Fibroblast of lung (primary cell): ENCODE measurements at regions not wholly inside any gene's neighbourhood (a gene's known extent, or its start where the extent isn't known, plus 50 kb on each side); places are given as distances from the start of the nearest gene placed in this dataset.

Experiments used
- CTCF ChIP-seq, 2 donors: IDR thresholded peaks in 1 of 2; conservative IDR thresholded peaks in 1 of 2; 1 replicate in 1 of 2; 2 replicates in 1 of 2; pipeline ENCODE4 v1.5.1; 2011 to 2012; ENCODE audit warnings: low read length in 2 of 2, control low read depth in 1 of 2, inconsistent platforms in 1 of 2, low read depth in 1 of 2, mild to moderate bottlenecking in 1 of 2
- EZH2 ChIP-seq: IDR thresholded peaks from 2 replicates; pipeline ENCODE4 v1.5.1; 2012; ENCODE audit warnings: low read length, control low read depth, mild to moderate bottlenecking; ENCODE audit errors: missing control alignments

DNA sequence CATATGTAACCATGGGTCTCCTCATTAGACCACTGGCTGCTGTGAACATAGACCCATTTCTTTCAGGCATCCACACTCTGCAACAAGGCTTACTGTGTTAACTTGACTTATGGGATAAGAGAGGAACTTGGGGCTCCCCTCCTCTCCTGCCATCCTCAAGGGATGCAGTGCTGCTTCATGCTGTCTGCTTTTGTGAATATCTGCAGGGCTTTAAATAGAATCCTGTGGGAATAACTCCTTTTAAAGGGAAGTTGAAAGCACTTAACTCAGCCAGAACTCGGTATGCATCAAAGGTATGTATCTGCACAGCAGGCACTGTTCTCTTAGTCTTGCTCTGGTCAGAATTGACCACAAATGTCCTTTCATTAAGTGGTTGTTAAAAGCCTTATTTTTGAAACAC is 222.5 kb upstream of the KIRREL3 start:
- TF ChIP-seq CTCF (conservative IDR thresholded peaks at IDR 0.05 in 1 of 2, IDR thresholded peaks at IDR 0.05 in 1 of 2; ENCODE audit: low read depth in 1 of 2, low read length in 2 of 2) (no peak), EZH2 (no peak)
